ENCODE measurements at regions not wholly inside any gene's neighbourhood (a gene's known extent, or its start where the extent isn't known, plus 50 kb on each side); places are given as distances from the start of the nearest gene placed in this dataset.
"Not testable (repeated sequence)": the region's sequence is repeated elsewhere in the genome, so short reads cannot be mapped to it uniquely, and the experiment has no call there.

- no peak overlapping the region for H3K4me3 Mint-ChIP-seq
- H3K4me1 Mint-ChIP-seq, result no peaks in the 10 kb centered on the region
- H3K27ac Mint-ChIP-seq, result no peak overlapping the region
- H3K9me3 Mint-ChIP-seq, result no peaks in the 10 kb centered on the region
- ATAC-seq (replicated peaks), result no peak
- H3K27me3 Mint-ChIP-seq, result peaks cover 11% of the 10 kb centered on the region
- H3K36me3 Mint-ChIP-seq (ENCODE audit: low read depth), result no peaks in the 10 kb centered on the region
These were observed 436.8 kb downstream of the MFSD1 start for GRCh38 chr3:159238646-159239045.

- H3K27ac Mint-ChIP-seq, result no peak overlapping the region
- no peaks in the 10 kb centered on the region for H3K36me3 Mint-ChIP-seq (ENCODE audit: low read depth)
- H3K27me3 Mint-ChIP-seq, result peaks cover 11% of the 10 kb centered on the region
- no peak for ATAC-seq (replicated peaks)
- H3K4me3 Mint-ChIP-seq, result no peak overlapping the region
- no peaks in the 10 kb centered on the region for H3K4me1 Mint-ChIP-seq
- no peaks in the 10 kb centered on the region for H3K9me3 Mint-ChIP-seq
These were observed 437.2 kb downstream of the MFSD1 start for GRCh38 chr3:159239059-159239458.

- Mint-ChIP-seq H3K27me3 (no peaks in the 10 kb centered on the region), H3K36me3 (ENCODE audit: low read depth) (no peaks in the 10 kb centered on the region), H3K27ac (no peak overlapping the region), H3K4me3 (no peak overlapping the region), H3K9me3 (no peaks in the 10 kb centered on the region), H3K4me1 (no peaks in the 10 kb centered on the region)
- ATAC-seq (replicated peaks), result no peak
These were observed 443.1 kb downstream of the MFSD1 start for GRCh38 chr3:159244933-159245332.

GRCh38 chr3:159245871-159246270, 444.0 kb downstream of the MFSD1 start:
- Mint-ChIP-seq H3K9me3 (peaks cover 1% of the 10 kb centered on the region), H3K4me1 (no peaks in the 10 kb centered on the region), H3K36me3 (ENCODE audit: low read depth) (no peaks in the 10 kb centered on the region), H3K27me3 (no peaks in the 10 kb centered on the region), H3K4me3 (no peak overlapping the region), H3K27ac (no peak overlapping the region)
- ATAC-seq (replicated peaks), result no peak

- H3K27me3 Mint-ChIP-seq, result no peaks in the 10 kb centered on the region
These were observed 444.5 kb downstream of the MFSD1 start for GRCh38 chr3:159246385-159246784.

GRCh38 chr3:159249472-159250174, 447.8 kb downstream of the MFSD1 start:
- Mint-ChIP-seq H3K27me3 (peaks cover 10% of the 10 kb centered on the region), H3K4me3 (no peak overlapping the region), H3K9me3 (peaks cover 18% of the 10 kb centered on the region), H3K4me1 (no peaks in the 10 kb centered on the region), H3K36me3 (ENCODE audit: low read depth) (no peaks in the 10 kb centered on the region), H3K27ac (no peak overlapping the region)
- no peak for ATAC-seq (replicated peaks)

More at GRCh38 chr3:159246385-159246784, 444.5 kb downstream of the MFSD1 start:
- Mint-ChIP-seq H3K9me3 (peaks cover 5% of the 10 kb centered on the region), H3K27ac (no peak overlapping the region), H3K4me3 (no peak overlapping the region), H3K36me3 (ENCODE audit: low read depth) (no peaks in the 10 kb centered on the region), H3K4me1 (no peaks in the 10 kb centered on the region)
- no peak for ATAC-seq (replicated peaks)

GRCh38 chr3:159250961-159251360, 449.1 kb downstream of the MFSD1 start:
- Mint-ChIP-seq H3K4me3 (no peak overlapping the region), H3K27ac (no peak overlapping the region), H3K27me3 (peaks cover 12% of the 10 kb centered on the region), H3K4me1 (no peaks in the 10 kb centered on the region), H3K36me3 (ENCODE audit: low read depth) (no peaks in the 10 kb centered on the region), H3K9me3 (peaks cover 18% of the 10 kb centered on the region)
- no peak for ATAC-seq (replicated peaks)

- H3K27me3 Mint-ChIP-seq, result peaks cover 12% of the 10 kb centered on the region
- no peak overlapping the region for H3K4me3 Mint-ChIP-seq
- ATAC-seq (replicated peaks), result no peak
- H3K27ac Mint-ChIP-seq, result no peak overlapping the region
- H3K9me3 Mint-ChIP-seq, result peaks cover 18% of the 10 kb centered on the region
- no peaks in the 10 kb centered on the region for H3K4me1 Mint-ChIP-seq
- no peaks in the 10 kb centered on the region for H3K36me3 Mint-ChIP-seq (ENCODE audit: low read depth)
These were observed 450.4 kb downstream of the MFSD1 start for GRCh38 chr3:159252274-159252673.

- H3K4me1 Mint-ChIP-seq, result no peaks in the 10 kb centered on the region
- no peak for ATAC-seq (replicated peaks)
- H3K9me3 Mint-ChIP-seq, result peaks cover 18% of the 10 kb centered on the region
- no peak overlapping the region for H3K4me3 Mint-ChIP-seq
- H3K36me3 Mint-ChIP-seq (ENCODE audit: low read depth), result no peaks in the 10 kb centered on the region
- peaks cover 12% of the 10 kb centered on the region for H3K27me3 Mint-ChIP-seq
- H3K27ac Mint-ChIP-seq, result no peak overlapping the region
These were observed 451.0 kb downstream of the MFSD1 start for GRCh38 chr3:159252772-159253384.

GRCh38 chr3:159253860-159254259, 452.0 kb downstream of the MFSD1 start:
- peaks cover 15% of the 10 kb centered on the region for H3K27me3 Mint-ChIP-seq
- no peak overlapping the region for H3K27ac Mint-ChIP-seq
- no peak overlapping the region for H3K4me3 Mint-ChIP-seq
- no peak for ATAC-seq (replicated peaks)
- H3K4me1 Mint-ChIP-seq, result no peaks in the 10 kb centered on the region
- no peaks in the 10 kb centered on the region for H3K36me3 Mint-ChIP-seq (ENCODE audit: low read depth)
- peaks cover 18% of the 10 kb centered on the region for H3K9me3 Mint-ChIP-seq

- Mint-ChIP-seq H3K4me1 (no peaks in the 10 kb centered on the region), H3K36me3 (ENCODE audit: low read depth) (no peaks in the 10 kb centered on the region)
- ATAC-seq (replicated peaks), result no peak
These were observed 456.1 kb downstream of the MFSD1 start for GRCh38 chr3:159257954-159258353.

GRCh38 chr3:159258934-159259333, 457.1 kb downstream of the MFSD1 start:
- Mint-ChIP-seq H3K4me1 (no peaks in the 10 kb centered on the region), H3K9me3 (no peaks in the 10 kb centered on the region), H3K27me3 (peaks cover 7% of the 10 kb centered on the region), H3K4me3 (no peak overlapping the region), H3K27ac (no peak overlapping the region), H3K36me3 (ENCODE audit: low read depth) (no peaks in the 10 kb centered on the region)
- ATAC-seq (replicated peaks), result no peak

More at GRCh38 chr3:159257954-159258353, 456.1 kb downstream of the MFSD1 start:
- no peak overlapping the region for H3K4me3 Mint-ChIP-seq
- H3K9me3 Mint-ChIP-seq, result peaks cover 6% of the 10 kb centered on the region
- H3K27ac Mint-ChIP-seq, result no peak overlapping the region
- peaks cover 10% of the 10 kb centered on the region for H3K27me3 Mint-ChIP-seq

- no peak for ATAC-seq (replicated peaks)
- Mint-ChIP-seq H3K4me1 (no peaks in the 10 kb centered on the region), H3K9me3 (no peaks in the 10 kb centered on the region), H3K27me3 (peaks cover 10% of the 10 kb centered on the region), H3K4me3 (no peak overlapping the region), H3K27ac (no peak overlapping the region), H3K36me3 (ENCODE audit: low read depth) (no peaks in the 10 kb centered on the region)
These were observed 458.3 kb downstream of the MFSD1 start for GRCh38 chr3:159260049-159260662.

GRCh38 chr3:159261333-159261732, 459.5 kb downstream of the MFSD1 start:
- H3K4me3 Mint-ChIP-seq; ATAC-seq (replicated peaks); H3K9me3 Mint-ChIP-seq; H3K4me1 Mint-ChIP-seq; H3K36me3 Mint-ChIP-seq (ENCODE audit: low read depth); H3K27ac Mint-ChIP-seq; H3K27me3 Mint-ChIP-seq: not testable (repeated sequence)
